ENCODE measurements at regions not wholly inside any gene's neighbourhood (a gene's known extent, or its start where the extent isn't known, plus 50 kb on each side); places are given as distances from the start of the nearest gene placed in this dataset.

- Histone ChIP-seq H3K4me1 (no peaks in the 10 kb centered on the region), H3K36me3 (replicated peaks) (no peaks in the 10 kb centered on the region), H3K9me3 (no peaks in the 10 kb centered on the region), H3K27me3 (ENCODE audit: low read depth) (no peaks in the 10 kb centered on the region), H3K4me3 (no peak overlapping the region)
- in situ Hi-C loops (cut with MboI; ENCODE audit: low sequenced_read_pairs): no loop called here
- no peak for DNase-seq (ENCODE audit: low spot score in 2 of 2)
Measured at GRCh38 chr2:188170356-188170755, 121.3 kb upstream of the GULP1 start.

- no peaks in the 10 kb centered on the region for H3K36me3 ChIP-seq (replicated peaks)
- in situ Hi-C loops (cut with MboI; ENCODE audit: low sequenced_read_pairs): no loop called here
- DNase-seq (ENCODE audit: low spot score in 2 of 2): no peak
- H3K4me3 ChIP-seq: no peak overlapping the region
- no peaks in the 10 kb centered on the region for H3K27me3 ChIP-seq (ENCODE audit: low read depth)
- H3K4me1 ChIP-seq: no peaks in the 10 kb centered on the region; the same call in 1 of the 2 replicates
- H3K9me3 ChIP-seq: no peaks in the 10 kb centered on the region
Measured at GRCh38 chr2:188176620-188177019, 115.1 kb upstream of the GULP1 start.

GRCh38 chr2:188181067-188181838, 110.4 kb upstream of the GULP1 start:
- H3K36me3 ChIP-seq (replicated peaks): no peaks in the 10 kb centered on the region
- in situ Hi-C loops (cut with MboI; ENCODE audit: low sequenced_read_pairs): no loop called here
- DNase-seq (ENCODE audit: low spot score in 2 of 2): no peak
- no peak overlapping the region for H3K4me3 ChIP-seq
- H3K9me3 ChIP-seq: no peaks in the 10 kb centered on the region
- H3K4me1 ChIP-seq: peaks cover 6% of the 10 kb centered on the region; the same call in 1 of the 2 replicates
- H3K27me3 ChIP-seq (ENCODE audit: low read depth): no peaks in the 10 kb centered on the region

- no peak for DNase-seq (ENCODE audit: low spot score in 2 of 2)
- in situ Hi-C loops (cut with MboI; ENCODE audit: low sequenced_read_pairs): no loop called here
- H3K4me3 ChIP-seq: no peak overlapping the region
- no peaks in the 10 kb centered on the region for H3K27me3 ChIP-seq (ENCODE audit: low read depth)
- peaks cover 6% of the 10 kb centered on the region; the same call in 1 of the 2 replicates for H3K4me1 ChIP-seq
- no peaks in the 10 kb centered on the region for H3K36me3 ChIP-seq (replicated peaks)
- no peaks in the 10 kb centered on the region for H3K9me3 ChIP-seq
Measured at GRCh38 chr2:188181884-188182283, 109.8 kb upstream of the GULP1 start.

GRCh38 chr2:188187726-188188125, 103.9 kb upstream of the GULP1 start:
- in situ Hi-C loops (cut with MboI; ENCODE audit: low sequenced_read_pairs): no loop called here
- no peaks in the 10 kb centered on the region for H3K4me1 ChIP-seq
- no peaks in the 10 kb centered on the region for H3K36me3 ChIP-seq (replicated peaks)

GRCh38 chr2:188189356-188189755, 102.3 kb upstream of the GULP1 start:
- in situ Hi-C loops (cut with MboI; ENCODE audit: low sequenced_read_pairs): no loop called here
- Histone ChIP-seq H3K36me3 (replicated peaks) (no peaks in the 10 kb centered on the region), H3K4me1 (no peaks in the 10 kb centered on the region), H3K27me3 (ENCODE audit: low read depth) (no peaks in the 10 kb centered on the region), H3K9me3 (no peaks in the 10 kb centered on the region), H3K4me3 (no peak overlapping the region)
- no peak for DNase-seq (ENCODE audit: low spot score in 2 of 2)

More at GRCh38 chr2:188187726-188188125, 103.9 kb upstream of the GULP1 start:
- DNase-seq (ENCODE audit: low spot score in 2 of 2): no peak
- H3K27me3 ChIP-seq (ENCODE audit: low read depth): no peaks in the 10 kb centered on the region
- no peaks in the 10 kb centered on the region for H3K9me3 ChIP-seq
- no peak overlapping the region for H3K4me3 ChIP-seq

- Histone ChIP-seq H3K36me3 (replicated peaks) (no peaks in the 10 kb centered on the region), H3K9me3 (no peaks in the 10 kb centered on the region), H3K27me3 (ENCODE audit: low read depth) (no peaks in the 10 kb centered on the region), H3K4me3 (no peak overlapping the region), H3K4me1 (no peaks in the 10 kb centered on the region)
- no peak for DNase-seq (ENCODE audit: low spot score in 2 of 2)
- in situ Hi-C loops (cut with MboI; ENCODE audit: low sequenced_read_pairs): no loop called here
Measured at GRCh38 chr2:188193230-188193629, 98.4 kb upstream of the GULP1 start.

GRCh38 chr2:188196343-188197008, 95.2 kb upstream of the GULP1 start:
- Histone ChIP-seq H3K4me3 (no peak overlapping the region), H3K36me3 (replicated peaks) (no peaks in the 10 kb centered on the region), H3K9me3 (no peaks in the 10 kb centered on the region), H3K4me1 (no peaks in the 10 kb centered on the region), H3K27me3 (ENCODE audit: low read depth) (no peaks in the 10 kb centered on the region)
- no peak for DNase-seq (ENCODE audit: low spot score in 2 of 2)
- in situ Hi-C loops (cut with MboI; ENCODE audit: low sequenced_read_pairs): no loop called here

- Histone ChIP-seq H3K36me3 (replicated peaks) (no peaks in the 10 kb centered on the region), H3K27me3 (ENCODE audit: low read depth) (no peaks in the 10 kb centered on the region), H3K4me3 (no peak overlapping the region), H3K9me3 (no peaks in the 10 kb centered on the region), H3K4me1 (peaks cover 3% of the 10 kb centered on the region)
- in situ Hi-C loops (cut with MboI; ENCODE audit: low sequenced_read_pairs): no loop called here
- DNase-seq (ENCODE audit: low spot score in 2 of 2): no peak
Measured at GRCh38 chr2:188199716-188200128, 92.0 kb upstream of the GULP1 start.

DNA sequence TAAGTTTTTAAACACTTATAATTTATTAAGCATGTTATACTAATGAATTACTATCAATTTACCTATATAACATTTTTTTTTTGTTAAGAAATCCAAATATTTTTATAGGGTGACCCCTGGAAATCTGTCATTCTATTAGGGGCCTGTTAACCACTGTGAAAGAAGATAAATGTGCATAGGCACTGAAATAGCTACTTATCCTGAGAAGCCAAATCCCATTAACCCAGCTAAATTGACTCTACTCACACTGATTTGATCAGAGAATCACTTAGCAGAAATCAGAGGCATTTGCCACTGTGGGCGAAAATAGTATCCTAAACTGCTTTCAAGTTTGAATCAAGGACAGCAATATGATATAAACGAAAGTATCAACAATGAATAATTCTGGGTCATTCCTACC, 90.0 kb upstream of the GULP1 start:
- no peak for DNase-seq (ENCODE audit: low spot score in 2 of 2)
- in situ Hi-C loops (cut with MboI; ENCODE audit: low sequenced_read_pairs): no loop called here
- H3K36me3 ChIP-seq (replicated peaks): no peaks in the 10 kb centered on the region
- H3K27me3 ChIP-seq (ENCODE audit: low read depth): no peaks in the 10 kb centered on the region
- peaks cover 8% of the 10 kb centered on the region for H3K4me1 ChIP-seq
- H3K4me3 ChIP-seq: no peak overlapping the region
- H3K9me3 ChIP-seq: no peaks in the 10 kb centered on the region

- Histone ChIP-seq H3K9me3 (no peaks in the 10 kb centered on the region), H3K4me1 (peaks cover 8% of the 10 kb centered on the region), H3K4me3 (no peak overlapping the region), H3K27me3 (ENCODE audit: low read depth) (no peaks in the 10 kb centered on the region), H3K36me3 (replicated peaks) (no peaks in the 10 kb centered on the region)
- in situ Hi-C loops (cut with MboI; ENCODE audit: low sequenced_read_pairs): no loop called here
- DNase-seq (ENCODE audit: low spot score in 2 of 2): no peak
Measured at GRCh38 chr2:188202777-188203176, 88.9 kb upstream of the GULP1 start.

DNA sequence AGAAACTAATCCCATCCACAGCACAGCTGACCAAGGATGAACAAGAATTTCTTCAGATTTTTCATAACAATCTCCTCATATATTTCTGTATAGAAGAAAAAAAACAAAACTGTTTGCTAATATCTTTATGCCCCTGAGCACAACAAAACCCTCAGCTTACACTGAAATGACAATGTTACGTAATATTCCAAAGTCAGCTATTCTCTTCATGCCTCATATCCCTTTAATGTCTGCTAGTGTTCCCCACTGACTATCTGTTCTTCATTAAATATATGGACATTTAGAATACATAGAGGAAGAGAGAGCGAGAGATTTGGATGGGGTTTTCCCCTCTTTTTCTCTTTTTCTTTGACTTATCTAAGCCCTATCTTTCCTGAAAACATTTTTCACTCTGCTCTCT, 87.9 kb upstream of the GULP1 start:
- DNase-seq (ENCODE audit: low spot score in 2 of 2): no peak

GRCh38 chr2:188204824-188205223, 86.8 kb upstream of the GULP1 start:
- peaks cover 8% of the 10 kb centered on the region for H3K4me1 ChIP-seq
- no peaks in the 10 kb centered on the region for H3K9me3 ChIP-seq
- no peaks in the 10 kb centered on the region for H3K36me3 ChIP-seq (replicated peaks)
- H3K4me3 ChIP-seq: no peak overlapping the region
- DNase-seq (ENCODE audit: low spot score in 2 of 2): peak in 1 of 2 experiments; percentile 60
- in situ Hi-C loops (cut with MboI; ENCODE audit: low sequenced_read_pairs): no loop called here
- H3K27me3 ChIP-seq (ENCODE audit: low read depth): no peaks in the 10 kb centered on the region

More for the DNA sequence above, 87.9 kb upstream of the GULP1 start:
- in situ Hi-C loops (cut with MboI; ENCODE audit: low sequenced_read_pairs): no loop called here
- Histone ChIP-seq H3K4me3 (no peak overlapping the region), H3K36me3 (replicated peaks) (no peaks in the 10 kb centered on the region), H3K4me1 (peaks cover 8% of the 10 kb centered on the region), H3K9me3 (no peaks in the 10 kb centered on the region), H3K27me3 (ENCODE audit: low read depth) (no peaks in the 10 kb centered on the region)

GRCh38 chr2:188207554-188207953, 84.1 kb upstream of the GULP1 start:
- in situ Hi-C loops (cut with MboI; ENCODE audit: low sequenced_read_pairs): no loop called here
- no peaks in the 10 kb centered on the region for H3K36me3 ChIP-seq (replicated peaks)
- no peak for DNase-seq (ENCODE audit: low spot score in 2 of 2)
- H3K9me3 ChIP-seq: no peaks in the 10 kb centered on the region
- H3K27me3 ChIP-seq (ENCODE audit: low read depth): no peaks in the 10 kb centered on the region
- H3K4me3 ChIP-seq: no peak overlapping the region
- peaks cover 8% of the 10 kb centered on the region for H3K4me1 ChIP-seq
